Lower leg skin (tissue), 4 donors: ENCODE measurements at regions not wholly inside any gene's neighbourhood (a gene's known extent, or its start where the extent isn't known, plus 50 kb on each side); places are given as distances from the start of the nearest gene placed in this dataset.

Experiments
- DNase-seq, 2 donors: peaks; one replicate each; pipeline ENCODE4 v3.0.0-alpha.2; 2019; ENCODE audit warnings: low spot score in 2 of 2
- H3K4me3 ChIP-seq: fragments of 200-600 bp; sonication (generic); 2 replicates; pipeline ENCODE4 v1.5.1; 2017; ENCODE audit warnings: mild to moderate bottlenecking, low read depth; ENCODE audit not compliant: poor library complexity, severe bottlenecking
- POLR2A ChIP-seq, 2 donors: fragments of 450-650 bp; IDR thresholded peaks; one replicate each; pipeline ENCODE4 v1.6.1; 2016 to 2017; ENCODE audit warnings: antibody characterized with exemption in 2 of 2, mild to moderate bottlenecking in 1 of 2, moderate library complexity in 1 of 2
- WGBS, 2 donors: methylation state at CpG; one replicate each; pipeline ENCODE4 v1.1.5; 2018; 5-methylcytosine and 5-hydroxymethylcytosine counted together
- intact Hi-C: fragments of 100-400 bp; cut with DNase I; formaldehyde crosslinking; loops from one replicate; pipeline ENCODE4 v1.15.0; 2023; ENCODE audit warnings: low total_unique reads
- TF ChIP-seq, protein P1 (sequence below), 3 donors: fragments of 450-650 bp; IDR thresholded peaks; one replicate each; pipeline ENCODE4 v1.5.1; 2016; ENCODE audit warnings: antibody characterized with exemption in 3 of 3, mild to moderate bottlenecking in 3 of 3, moderate library complexity in 2 of 3

DNA sequence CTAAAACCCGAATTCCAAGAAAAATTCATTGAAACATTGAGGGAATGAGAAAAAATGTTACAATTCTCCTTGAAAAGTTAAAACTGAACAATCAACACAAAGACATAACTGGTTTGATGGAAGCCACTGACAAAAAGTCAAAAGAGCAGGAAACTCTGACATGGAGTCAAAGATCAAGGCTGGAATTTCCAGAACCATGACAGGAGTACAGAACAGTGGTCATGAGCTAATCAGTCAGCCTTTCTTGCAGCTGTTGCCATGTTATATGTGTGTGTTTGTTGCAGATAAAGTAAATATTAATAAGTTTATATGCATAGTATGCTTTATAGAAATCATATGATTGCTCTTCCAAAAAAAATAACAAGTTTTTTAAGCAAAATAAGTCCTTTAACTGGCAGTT is 184.7 kb upstream of the HCCS start:
- no peak for DNase-seq
- no peak for TF ChIP-seq POLR2A (IDR thresholded peaks at IDR 0.05)
- TF ChIP-seq, protein P1, sequence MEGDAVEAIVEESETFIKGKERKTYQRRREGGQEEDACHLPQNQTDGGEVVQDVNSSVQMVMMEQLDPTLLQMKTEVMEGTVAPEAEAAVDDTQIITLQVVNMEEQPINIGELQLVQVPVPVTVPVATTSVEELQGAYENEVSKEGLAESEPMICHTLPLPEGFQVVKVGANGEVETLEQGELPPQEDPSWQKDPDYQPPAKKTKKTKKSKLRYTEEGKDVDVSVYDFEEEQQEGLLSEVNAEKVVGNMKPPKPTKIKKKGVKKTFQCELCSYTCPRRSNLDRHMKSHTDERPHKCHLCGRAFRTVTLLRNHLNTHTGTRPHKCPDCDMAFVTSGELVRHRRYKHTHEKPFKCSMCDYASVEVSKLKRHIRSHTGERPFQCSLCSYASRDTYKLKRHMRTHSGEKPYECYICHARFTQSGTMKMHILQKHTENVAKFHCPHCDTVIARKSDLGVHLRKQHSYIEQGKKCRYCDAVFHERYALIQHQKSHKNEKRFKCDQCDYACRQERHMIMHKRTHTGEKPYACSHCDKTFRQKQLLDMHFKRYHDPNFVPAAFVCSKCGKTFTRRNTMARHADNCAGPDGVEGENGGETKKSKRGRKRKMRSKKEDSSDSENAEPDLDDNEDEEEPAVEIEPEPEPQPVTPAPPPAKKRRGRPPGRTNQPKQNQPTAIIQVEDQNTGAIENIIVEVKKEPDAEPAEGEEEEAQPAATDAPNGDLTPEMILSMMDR (IDR thresholded peaks at IDR 0.05), result no peak
- H3K4me3 ChIP-seq, result no peak overlapping the region
- intact Hi-C loops, result no loop called here
- WGBS, 2 donors, result 38 to 72% methylated on average over 1 of the region's 1 CpG

DNA sequence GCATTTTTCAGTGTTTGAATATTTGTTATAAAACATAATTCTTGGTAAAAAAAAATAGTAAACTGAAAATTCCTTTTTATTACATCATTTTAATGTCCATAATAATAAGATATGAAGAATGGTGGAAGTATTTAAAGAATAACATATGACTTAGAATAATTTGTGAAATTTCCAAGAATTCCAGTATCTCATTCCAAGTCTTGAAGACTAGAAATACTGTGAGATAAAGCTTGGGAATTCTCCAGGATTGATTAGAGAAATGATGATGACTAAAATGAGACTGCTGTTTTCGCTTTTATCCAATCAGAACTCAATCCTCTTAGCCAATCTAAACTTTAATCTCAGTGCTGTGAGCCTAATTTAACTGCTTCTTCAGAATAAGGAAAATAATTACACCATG is 184.2 kb upstream of the HCCS start:
- WGBS, 2 donors, result 59 to 79% methylated on average over 1 of the region's 1 CpG
- DNase-seq, result no peak
- intact Hi-C loops, result no loop called here
- TF ChIP-seq POLR2A (IDR thresholded peaks at IDR 0.05), result no peak
- TF ChIP-seq, protein P1 (IDR thresholded peaks at IDR 0.05), result no peak
- H3K4me3 ChIP-seq, result no peak overlapping the region

- no peak overlapping the region for H3K4me3 ChIP-seq
- 58 to 61% methylated on average over 4 of the region's 4 CpGs for WGBS, 2 donors
- intact Hi-C loops, result no loop called here
- DNase-seq, result no peak
- TF ChIP-seq POLR2A (IDR thresholded peaks at IDR 0.05), result no peak
- TF ChIP-seq, protein P1 (IDR thresholded peaks at IDR 0.05), result no peak
These were observed 181.4 kb upstream of the HCCS start for GRCh38 chrX:10929747-10930146.

- TF ChIP-seq POLR2A (IDR thresholded peaks at IDR 0.05), result no peak
- TF ChIP-seq, protein P1 (IDR thresholded peaks at IDR 0.05), result no peak
These were observed 181.0 kb upstream of the HCCS start for GRCh38 chrX:10930151-10930550.

DNA sequence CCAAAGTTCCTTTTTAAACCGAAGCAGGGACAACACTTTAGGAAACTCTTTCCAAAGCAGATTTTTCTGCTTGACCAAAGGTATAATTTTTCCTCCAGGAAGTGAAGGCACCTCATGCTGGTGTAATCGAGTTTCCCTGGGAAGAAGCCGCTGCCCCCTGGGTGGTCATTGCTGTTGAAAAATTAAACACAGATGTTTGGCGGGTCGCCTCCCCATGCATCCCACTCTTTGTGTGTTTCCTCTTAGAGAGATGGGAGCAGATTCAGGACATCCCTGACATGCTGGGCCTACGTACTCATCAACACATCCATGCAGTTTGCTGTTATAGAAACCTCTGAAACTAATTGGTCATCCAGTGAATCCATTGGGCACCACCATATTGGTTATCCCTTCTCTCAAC is 179.2 kb upstream of the HCCS start:
- WGBS, 2 donors, result 77 to 89% methylated on average over 6 of the region's 6 CpGs
- TF ChIP-seq POLR2A (IDR thresholded peaks at IDR 0.05), result no peak
- TF ChIP-seq, protein P1 (IDR thresholded peaks at IDR 0.05), result no peak
- H3K4me3 ChIP-seq, result no peak overlapping the region
- DNase-seq, result no peak
- intact Hi-C loops, result no loop called here

More at GRCh38 chrX:10930151-10930550, 181.0 kb upstream of the HCCS start:
- DNase-seq, result no peak
- 71 to 89% methylated on average over 1 of the region's 1 CpG for WGBS, 2 donors
- H3K4me3 ChIP-seq, result no peak overlapping the region
- intact Hi-C loops, result no loop called here

DNA sequence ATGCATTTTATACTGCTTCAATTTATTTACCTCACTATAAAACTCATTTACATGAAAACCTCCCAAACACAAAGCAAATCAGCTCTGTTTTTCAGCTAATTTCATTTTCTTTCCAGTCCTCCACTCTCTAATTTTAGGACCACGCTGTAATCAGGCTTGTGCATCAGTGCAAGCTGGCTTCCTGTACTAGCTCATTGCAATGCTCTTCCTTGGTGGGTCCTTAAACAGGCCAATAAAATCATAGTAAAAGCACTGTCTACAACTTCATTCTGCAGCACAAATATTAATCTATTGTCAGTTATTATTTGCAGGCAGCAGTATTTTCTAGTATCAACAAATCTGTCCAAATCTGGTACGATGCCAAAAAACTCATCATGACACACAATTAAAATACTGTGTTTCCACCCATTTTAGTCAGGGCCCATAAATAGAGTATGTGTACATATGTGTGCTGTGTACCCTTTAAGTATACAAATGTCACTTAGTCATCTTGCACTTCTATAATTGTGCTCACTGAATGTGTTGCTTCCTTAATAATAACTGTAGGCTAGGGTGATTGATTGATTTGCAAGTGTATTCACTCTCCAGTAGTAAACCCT is 178.2 kb upstream of the HCCS start:
- WGBS, 2 donors, result 55 to 75% methylated on average over 2 of the region's 2 CpGs
- DNase-seq, result no peak
- intact Hi-C loops, result no loop called here
- no peak for TF ChIP-seq POLR2A (IDR thresholded peaks at IDR 0.05)
- no peak overlapping the region for H3K4me3 ChIP-seq
